Hematopoietic multipotent progenitor cell treated with erythropoietin and hydrocortisone succinate and interleukin-3 and kit ligand, for 15 days (in vitro differentiated cells): ENCODE measurements at regions not wholly inside any gene's neighbourhood (a gene's known extent, or its start where the extent isn't known, plus 50 kb on each side); places are given as distances from the start of the nearest gene placed in this dataset.

ENCODE experiments used
- DNase-seq: peaks from one replicate; pipeline ENCODE4 v3.0.0-alpha.2; 2015; ENCODE audit warnings: low spot score

- peak; percentile 85 for DNase-seq
These were observed 133.6 kb downstream of the SH3BGRL2 start for GRCh38 chr6:79764747-79765146.

DNA sequence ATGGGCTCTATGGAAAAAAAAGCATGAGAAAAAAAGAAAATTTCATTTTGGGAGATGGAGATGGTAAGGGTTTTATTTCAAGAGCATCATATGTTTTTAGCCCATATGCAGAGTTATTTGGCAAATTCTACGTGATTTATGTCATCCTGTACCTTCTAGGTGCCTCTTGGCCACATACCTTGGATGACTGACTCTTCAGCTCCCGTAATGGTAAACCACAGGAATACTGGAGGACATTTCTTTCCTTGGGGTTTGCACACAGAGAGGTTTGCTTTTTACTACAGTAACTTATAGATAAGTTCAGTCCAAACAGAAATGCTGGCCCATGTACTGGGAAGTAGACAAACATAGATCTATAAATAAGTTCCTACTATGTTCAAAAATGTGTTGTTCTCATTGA is 132.2 kb downstream of the SH3BGRL2 start:
- DNase-seq: no peak

- peak; percentile 29 for DNase-seq
These were observed 131.2 kb downstream of the SH3BGRL2 start for GRCh38 chr6:79762370-79762769.

DNA sequence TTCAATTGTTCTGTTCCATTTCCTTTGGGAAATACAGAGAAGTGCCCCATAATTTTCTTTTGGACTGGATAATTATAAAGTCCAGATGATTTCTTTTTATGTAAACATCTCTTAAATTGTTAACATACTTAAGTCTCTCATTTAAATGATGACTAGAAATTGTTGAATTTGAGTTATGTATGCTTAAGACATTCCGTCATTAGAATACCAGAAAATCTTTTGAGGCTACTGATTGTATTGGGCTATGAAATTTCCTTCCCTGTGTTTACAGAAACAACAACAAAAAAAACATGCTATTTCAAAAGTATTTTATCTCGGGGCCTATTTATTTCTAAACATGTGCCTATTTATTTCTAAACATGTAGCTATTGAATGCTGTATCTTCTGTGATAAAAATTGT is 125.4 kb downstream of the SH3BGRL2 start:
- no peak for DNase-seq

- DNase-seq: no peak
These were observed 124.8 kb downstream of the SH3BGRL2 start for GRCh38 chr6:79755967-79756366.
